HCT116 (cell line): ENCODE measurements at regions not wholly inside any gene's neighbourhood (a gene's known extent, or its start where the extent isn't known, plus 50 kb on each side); places are given as distances from the start of the nearest gene placed in this dataset.

Source experiments
- ATAC-seq: fragments of 200-7000 bp; cut with Tn5 transposase; 2 replicates; pipeline ENCODE4 v1.9.1; 2020; ENCODE audit warnings: mild to moderate bottlenecking, moderate library complexity
- BruUV-seq: library from RNA; stranded (reverse); fragments of 400-500 nt; replicated peaks from 2 replicates; lab custom pipeline; 2021; lab: Mats Ljungman, UMichigan
- CTCF ChIA-PET: fragments of 300-600 bp; sonication (Branson Sonifier 250); formaldehyde crosslinking; loops from one replicate; lab custom pipeline; 2021; ENCODE audit warnings: antibody characterized with exemption; lab: Charles Lee
- POLR2A ChIA-PET: fragments of 300-600, 350-600 bp; sonication (Branson Sonifier 250); formaldehyde crosslinking; loops from one replicate; lab custom pipeline; 2021; ENCODE audit warnings: antibody characterized with exemption; lab: Charles Lee
- RAD21 ChIA-PET, 2 experiments: fragments of 300-600 bp; sonication (Branson Sonifier 250); formaldehyde crosslinking; loops; one replicate each; lab custom pipeline; 2023; ENCODE audit warnings: low total read pairs in 2 of 2; ENCODE audit not compliant: uncharacterized antibody in 2 of 2, unreplicated experiment in 2 of 2, low non-redundant PET in 1 of 2; lab: Charles Lee
- DNase-seq: peaks from one replicate; pipeline ENCODE4 v3.0.0-alpha.2; 2010; ENCODE audit warnings: low read depth, low spot score
- H2AFZ ChIP-seq: fragments of 200-600 bp; shearing (Covaris generic), sonication (generic); 2 replicates; pipeline ENCODE4 v1.6.1; 2017; ENCODE audit warnings: low read depth, mixed run types, mixed read lengths, antibody characterized with exemption, low read length; ENCODE audit not compliant: poor library complexity, severe bottlenecking
- H3K27ac ChIP-seq: 2 replicates; pipeline ENCODE4 v1.5.1; 2012; ENCODE audit warnings: low read depth, low read length
- H3K27me3 ChIP-seq: fragments of 200-600 bp; sonication (generic); 2 replicates; pipeline ENCODE4 v1.6.1; 2016; ENCODE audit warnings: mixed run types, low read length, mixed read lengths; ENCODE audit not compliant: insufficient read depth
- H3K36me3 ChIP-seq, 2 experiments: fragments of 200-500 bp in 1 of 2; fragments of 200-600 bp in 1 of 2; sonication (Bioruptor generic) in 1 of 2; sonication (generic) in 1 of 2; 2 replicates each; pipeline versions ENCODE4 v1.5.1 to v1.6.1; 2014 to 2016; ENCODE audit warnings: low read length in 2 of 2, inconsistent platforms in 1 of 2, mixed read lengths in 1 of 2, mixed run types in 1 of 2; ENCODE audit not compliant: insufficient read depth in 2 of 2, control insufficient read depth in 1 of 2
- H3K4me1 ChIP-seq, 2 experiments: fragments of 200-600 bp in 1 of 2; sonication (generic) in 1 of 2; 2 replicates each; pipeline versions ENCODE4 v1.5.1 to v1.6.1; 2012 to 2017; ENCODE audit warnings: low read length in 2 of 2, inconsistent platforms in 1 of 2, mild to moderate bottlenecking in 1 of 2, mixed read lengths in 1 of 2, mixed run types in 1 of 2, moderate library complexity in 1 of 2; ENCODE audit not compliant: insufficient read depth in 2 of 2, control insufficient read depth in 1 of 2
- H3K4me2 ChIP-seq: fragments of 200-600 bp; sonication (generic); 2 replicates; pipeline ENCODE4 v1.6.1; 2017; ENCODE audit warnings: mixed run types, low read length, mixed read lengths
- H3K4me3 ChIP-seq, 2 experiments: fragments of 200-600 bp in 1 of 2; sonication (generic) in 1 of 2; replicated peaks in 1 of 2; 2 replicates each; pipeline ENCODE4 v1.5.1; 2011 to 2016; ENCODE audit warnings: low read length in 2 of 2, control low read depth in 1 of 2, low read depth in 1 of 2, mild to moderate bottlenecking in 1 of 2, mixed read lengths in 1 of 2, mixed run types in 1 of 2
- H3K79me2 ChIP-seq: fragments of 200-600 bp; sonication (generic); 2 replicates; pipeline ENCODE4 v1.6.1; 2017; ENCODE audit warnings: mild to moderate bottlenecking, mixed run types, low read length, moderate library complexity, mixed read lengths; ENCODE audit not compliant: insufficient read depth
- H3K9ac ChIP-seq: fragments of 200-600 bp; sonication (generic); 2 replicates; pipeline ENCODE4 v1.6.1; 2016; ENCODE audit warnings: low read length, mixed read lengths
- H3K9me2 ChIP-seq: fragments of 200-600 bp; sonication (generic), shearing (Covaris generic); 2 replicates; pipeline ENCODE4 v1.6.1; 2017; ENCODE audit warnings: mixed run types, mild to moderate bottlenecking, moderate library complexity; ENCODE audit not compliant: insufficient read depth
- H3K9me3 ChIP-seq, 2 experiments: fragments of 200-500 bp in 1 of 2; fragments of 200-600 bp in 1 of 2; sonication (Bioruptor generic) in 1 of 2; sonication (generic) in 1 of 2; 2 replicates each; pipeline ENCODE4 v1.6.1; 2014 to 2017; ENCODE audit warnings: low read length in 2 of 2, mixed read lengths in 2 of 2, inconsistent platforms in 1 of 2, low read depth in 1 of 2, mild to moderate bottlenecking in 1 of 2, mixed run types in 1 of 2, moderate library complexity in 1 of 2; ENCODE audit not compliant: control insufficient read depth in 1 of 2, insufficient read depth in 1 of 2
- H4K20me1 ChIP-seq: fragments of 200-600 bp; sonication (generic), shearing (Covaris generic); 2 replicates; pipeline ENCODE4 v1.6.1; 2017; ENCODE audit warnings: mixed run types, mild to moderate bottlenecking, moderate library complexity; ENCODE audit not compliant: insufficient read depth
- ATF3 ChIP-seq: IDR thresholded peaks from 2 replicates; pipeline ENCODE4 v1.6.1; 2012
- CBX3 ChIP-seq: IDR thresholded peaks from 2 replicates; pipeline ENCODE4 v1.6.1; 2012; ENCODE audit warnings: low read depth
- CTCF ChIP-seq, 3 experiments: fragments of 200-600 bp in 1 of 3; sonication (generic) in 1 of 3; IDR thresholded peaks in 2 of 3; conservative IDR thresholded peaks in 1 of 3; 2 replicates each; pipeline ENCODE4 v1.5.1; 2012 to 2017; ENCODE audit warnings: low read depth in 2 of 3, low read length in 2 of 3, antibody characterized with exemption in 1 of 3, borderline replicate concordance in 1 of 3, control low read depth in 1 of 3, mild to moderate bottlenecking in 1 of 3, mixed read lengths in 1 of 3, mixed run types in 1 of 3, moderate library complexity in 1 of 3; ENCODE audit not compliant: insufficient read depth in 1 of 3
- EGR1 ChIP-seq: IDR thresholded peaks from 2 replicates; pipeline ENCODE4 v1.6.1; 2012; ENCODE audit warnings: low read depth
- FOSL1 ChIP-seq: IDR thresholded peaks from 2 replicates; pipeline ENCODE4 v1.6.1; 2012; ENCODE audit warnings: low read depth
- MAX ChIP-seq: IDR thresholded peaks from 2 replicates; pipeline ENCODE4 v1.6.1; 2012
- RAD21 ChIP-seq: IDR thresholded peaks from 2 replicates; pipeline ENCODE4 v1.6.1; 2012; ENCODE audit warnings: low read depth, mild to moderate bottlenecking
- REST ChIP-seq: IDR thresholded peaks from 2 replicates; pipeline ENCODE4 v1.6.1; 2012; ENCODE audit warnings: low read depth
- SIN3A ChIP-seq: IDR thresholded peaks from 2 replicates; pipeline ENCODE4 v1.6.1; 2012; ENCODE audit warnings: low read depth
- SP1 ChIP-seq: IDR thresholded peaks from 2 replicates; pipeline ENCODE4 v1.6.1; 2012; ENCODE audit warnings: low read depth
- TCF7L2 ChIP-seq: IDR thresholded peaks from 2 replicates; pipeline ENCODE4 v1.7.0; 2011; ENCODE audit warnings: borderline replicate concordance, inconsistent platforms; ENCODE audit not compliant: insufficient read depth, insufficient read length; ENCODE audit errors: extremely low read depth
- ZFX ChIP-seq: fragments of 450-650 bp; IDR thresholded peaks from 2 replicates; pipeline ENCODE4 v1.6.1; 2017
- ZNF274 ChIP-seq: fragments of 200-500 bp; sonication (Bioruptor generic); IDR thresholded peaks from 2 replicates; pipeline ENCODE4 v1.6.1; 2014; ENCODE audit warnings: mild to moderate bottlenecking, low read depth, low read length, inconsistent platforms
- intact Hi-C: fragments of 100-400 bp; cut with micrococcal nuclease; formaldehyde crosslinking; loops from 2 replicates; pipeline ENCODE4 v1.10.0; 2022

- no peak for TF ChIP-seq ZFX
- TF ChIP-seq MAX, result no peak
- TF ChIP-seq CBX3, result no peak
- no peak for TF ChIP-seq ATF3
- no peak for TF ChIP-seq FOSL1
- no peak for TF ChIP-seq EGR1
- no peak for TF ChIP-seq ZNF274
- TF ChIP-seq RAD21, result no peak
Measured at GRCh38 chr7:124681946-124682345, 83.6 kb downstream of the GPR37 start (continued).

GRCh38 chr7:124680304-124680703 lies 85.3 kb downstream of the GPR37 start:
- Histone ChIP-seq H3K27me3 (no peaks in the 10 kb centered on the region), H3K4me2 (no peak overlapping the region), H4K20me1 (no peaks in the 10 kb centered on the region), H3K9me2 (no peaks in the 10 kb centered on the region), H3K9ac (no peak overlapping the region), H3K27ac (no peak overlapping the region), H3K4me1 (no peaks in the 10 kb centered on the region), H3K36me3 (no peaks in the 10 kb centered on the region), H2AFZ (no peak overlapping the region), H3K4me3 (no peak overlapping the region), H3K9me3 (no peaks in the 10 kb centered on the region), H3K79me2 (no peaks in the 10 kb centered on the region)
- ChIA-PET CTCF (no interaction called here), RAD21 (no interaction called here), POLR2A (no interaction called here)
- no peak for DNase-seq
- TF ChIP-seq ZFX (no peak), REST (no peak), SIN3A (no peak), SP1 (no peak), CTCF (IDR thresholded peaks at IDR 0.05 in 2 of 3, conservative IDR thresholded peaks at IDR 0.05 in 1 of 3; ENCODE audit: borderline replicate concordance in 1 of 3, insufficient read depth in 1 of 3, low read depth in 2 of 3, low read length in 2 of 3) (no peak), ATF3 (no peak), TCF7L2 (no peak)
- no TSS peak for BruUV-seq
- no peak for ATAC-seq
- intact Hi-C loops, result no loop called here
